ENCODE measurements at regions not wholly inside any gene's neighbourhood (a gene's known extent, or its start where the extent isn't known, plus 50 kb on each side); places are given as distances from the start of the nearest gene placed in this dataset.

DNA sequence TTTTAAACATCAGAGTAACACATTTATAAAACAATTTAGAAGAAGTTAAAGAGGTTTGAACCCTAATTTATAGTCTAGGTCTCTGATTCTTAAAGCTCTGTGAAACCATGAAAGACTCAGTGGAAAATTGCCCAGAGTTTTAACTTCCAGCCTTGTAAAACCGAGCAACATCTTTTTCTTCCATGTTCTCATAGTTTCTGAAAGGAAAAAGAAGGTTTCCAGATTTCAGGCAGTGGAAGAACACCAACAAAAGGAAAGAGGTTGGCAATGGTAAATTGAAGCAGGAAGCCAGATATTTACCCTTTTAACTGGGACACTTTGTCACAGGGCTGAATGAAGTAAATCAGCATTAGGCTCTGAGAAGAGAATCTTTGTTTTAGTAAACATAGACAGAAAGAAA is 1999.3 kb downstream of the MAT2B start:
- DNase-seq = no peak

GRCh38 chr5:165508286-165508685 is 2002.9 kb downstream of the MAT2B start:
- no peak for DNase-seq

- no peak for DNase-seq
Observed at GRCh38 chr5:165508861-165509260, 2003.4 kb downstream of the MAT2B start.

DNA sequence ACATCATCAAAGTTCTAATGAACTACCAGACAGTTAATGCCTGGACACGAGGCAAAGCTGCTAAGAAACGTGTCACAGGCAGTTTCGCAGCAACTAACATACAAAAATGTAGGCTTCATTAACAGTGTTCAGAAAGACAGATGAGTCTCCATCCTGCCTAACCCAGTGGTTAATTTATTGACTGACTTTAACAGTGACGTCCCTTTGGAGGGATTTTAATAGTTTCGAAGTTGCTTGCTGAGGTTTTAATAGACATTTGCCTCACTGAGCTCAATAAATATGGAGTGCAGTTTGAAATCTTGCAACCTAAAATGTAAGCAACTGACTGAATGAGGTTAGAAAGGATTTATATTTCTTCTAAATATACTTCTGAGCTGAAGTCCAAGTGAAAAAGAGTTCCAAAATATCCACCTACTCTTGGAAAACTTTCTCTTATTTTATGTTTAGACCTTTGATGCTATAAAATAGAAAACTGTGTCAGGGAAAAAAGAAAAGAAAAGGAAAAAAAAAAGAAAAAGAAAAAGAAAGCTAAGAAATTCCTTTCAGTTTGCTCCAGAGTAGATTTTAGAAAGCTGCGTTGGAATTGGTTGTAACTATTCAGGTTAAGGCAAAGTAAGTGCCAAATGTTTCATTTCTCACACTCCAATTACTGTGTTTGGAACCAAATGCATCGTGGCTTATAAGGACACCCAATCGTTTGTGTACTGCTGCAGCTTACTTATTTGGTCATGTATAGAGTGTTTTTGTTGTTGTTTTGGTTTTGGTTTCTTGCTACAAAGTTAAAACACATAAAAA is 2016.6 kb downstream of the MAT2B start:
- DNase-seq = no peak

- peak; percentile 69 for DNase-seq
Observed at GRCh38 chr5:165525271-165525670, 2019.9 kb downstream of the MAT2B start.

- no peak for DNase-seq
Observed at GRCh38 chr5:165526357-165526756, 2020.9 kb downstream of the MAT2B start.

DNA sequence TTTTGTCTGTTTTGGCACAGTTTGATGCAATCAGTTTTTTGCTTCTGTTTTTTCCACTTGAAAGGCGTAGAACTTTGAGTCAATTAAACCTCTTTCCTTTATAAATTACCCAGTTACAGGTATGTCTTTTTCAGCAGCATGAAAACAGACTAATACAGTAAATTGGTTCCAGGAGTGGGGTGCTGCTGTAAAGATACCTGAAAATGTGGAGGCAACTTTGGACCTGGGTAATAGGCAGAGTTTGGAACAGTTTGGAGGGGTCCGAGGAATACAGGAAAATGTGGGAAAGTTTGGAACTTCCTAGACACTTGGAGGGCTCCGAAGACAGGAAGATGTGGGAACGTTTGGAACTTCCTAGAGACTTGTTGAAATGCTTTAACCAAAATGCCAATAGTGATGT is 2022.2 kb downstream of the MAT2B start:
- DNase-seq = no peak

DNA sequence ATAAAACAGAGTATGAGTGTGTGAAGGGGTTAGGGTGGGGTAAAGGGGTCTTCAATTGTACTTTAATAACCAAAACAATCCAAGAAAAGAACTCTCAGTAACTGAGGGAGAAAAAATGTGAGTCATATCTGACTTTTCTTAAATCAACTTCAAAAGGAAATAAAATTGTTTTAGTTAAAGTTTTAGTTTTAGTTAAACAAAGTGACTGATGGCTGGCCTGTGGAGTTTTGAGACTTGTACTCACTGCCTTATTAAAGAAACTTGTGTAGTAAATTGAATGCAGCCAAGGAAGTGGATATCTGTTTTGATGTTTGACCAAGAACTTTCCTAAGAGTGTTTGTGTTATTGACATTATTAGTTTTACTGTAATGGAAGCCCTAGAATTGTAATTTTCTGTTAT is 2032.6 kb downstream of the MAT2B start:
- DNase-seq = no peak

- peak; percentile 36 for DNase-seq
Observed at GRCh38 chr5:165559645-165560044, 2054.2 kb downstream of the MAT2B start.

GRCh38 chr5:165560648-165561047 is 2055.2 kb downstream of the MAT2B start:
- no peak for DNase-seq

DNA sequence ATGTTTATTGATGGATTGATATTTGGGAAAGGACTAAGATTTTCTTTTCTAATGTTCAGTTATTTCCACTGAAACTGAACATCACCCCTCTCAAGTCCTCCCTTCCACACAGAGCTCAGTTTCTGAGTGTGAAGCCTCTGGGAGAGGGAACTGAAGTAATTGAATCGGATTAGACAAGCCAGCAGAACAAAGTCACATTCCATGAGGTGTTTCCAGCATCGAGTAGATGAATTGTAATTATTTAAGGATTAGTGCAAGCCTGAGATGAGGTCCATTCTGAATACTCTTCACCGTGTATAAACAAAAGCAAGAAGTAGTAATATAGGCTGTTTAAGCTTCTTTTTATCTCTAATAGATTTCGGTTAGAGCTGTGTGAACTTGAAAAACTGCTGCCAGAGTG is 2060.5 kb downstream of the MAT2B start:
- no peak for DNase-seq

- peak; percentile 14 for DNase-seq
Observed at GRCh38 chr5:165569551-165569950, 2064.1 kb downstream of the MAT2B start.

DNA sequence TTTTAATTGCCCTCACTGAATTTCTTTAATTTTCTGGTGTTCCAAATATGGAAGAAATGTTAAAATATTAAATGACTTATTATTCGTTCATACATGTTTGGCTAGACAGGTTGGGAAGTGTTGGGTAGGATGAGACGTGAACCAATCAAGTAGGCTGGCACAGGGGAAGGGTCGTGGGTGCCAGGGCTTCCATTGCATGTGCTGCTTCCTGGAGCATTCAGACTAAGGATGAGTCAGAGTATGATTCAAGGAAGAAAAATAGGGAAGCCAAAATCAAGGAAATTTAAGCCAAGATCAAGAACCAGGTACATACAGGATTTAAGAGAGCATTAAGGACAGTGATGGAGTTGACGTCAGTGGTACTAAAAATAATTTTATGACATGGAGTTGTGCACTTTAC is 2068.0 kb downstream of the MAT2B start:
- DNase-seq = no peak

DNA sequence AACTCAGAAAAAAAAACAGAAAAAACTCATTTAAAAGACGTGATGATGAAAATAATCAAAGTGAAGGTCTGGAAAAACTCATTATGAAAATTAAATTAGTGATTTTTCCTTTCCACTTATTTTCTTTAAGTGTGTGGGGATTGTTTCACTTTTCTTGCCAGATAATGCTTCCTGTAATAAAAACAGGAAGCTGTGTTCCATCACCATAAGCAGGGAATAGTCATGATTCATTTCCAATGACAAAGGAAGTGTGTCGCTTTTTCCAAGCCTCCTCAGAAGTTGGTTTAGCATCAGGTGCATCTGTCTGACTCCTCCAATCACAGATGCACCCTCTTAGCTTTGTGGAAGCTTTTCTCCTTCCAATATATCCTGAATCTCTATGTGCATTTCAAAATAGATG is 2068.7 kb downstream of the MAT2B start:
- peak; percentile 50 for DNase-seq

GRCh38 chr5:165576678-165577275 is 2071.4 kb downstream of the MAT2B start:
- DNase-seq = no peak

DNA sequence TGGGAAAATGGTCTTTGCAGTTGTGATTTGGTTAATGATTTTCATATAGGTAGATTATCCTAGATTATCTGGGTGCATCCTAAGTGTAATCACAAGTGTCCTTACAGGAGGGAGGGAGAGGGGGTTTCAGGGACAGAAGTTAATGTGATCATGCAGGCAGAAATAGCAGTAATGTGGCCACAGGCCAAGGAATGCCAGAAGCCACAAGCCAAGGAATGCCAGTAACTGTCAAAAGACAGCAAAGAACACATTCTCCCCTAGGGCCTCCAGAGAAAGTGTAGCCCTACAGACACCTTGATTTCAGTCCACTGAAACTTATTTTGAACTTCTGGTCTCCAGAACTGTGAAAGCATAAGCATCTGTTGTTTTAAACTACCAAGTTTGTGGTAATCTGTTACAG is 2074.5 kb downstream of the MAT2B start:
- no peak for DNase-seq

- DNase-seq = no peak
Observed at GRCh38 chr5:165594693-165595092, 2089.3 kb downstream of the MAT2B start.

DNA sequence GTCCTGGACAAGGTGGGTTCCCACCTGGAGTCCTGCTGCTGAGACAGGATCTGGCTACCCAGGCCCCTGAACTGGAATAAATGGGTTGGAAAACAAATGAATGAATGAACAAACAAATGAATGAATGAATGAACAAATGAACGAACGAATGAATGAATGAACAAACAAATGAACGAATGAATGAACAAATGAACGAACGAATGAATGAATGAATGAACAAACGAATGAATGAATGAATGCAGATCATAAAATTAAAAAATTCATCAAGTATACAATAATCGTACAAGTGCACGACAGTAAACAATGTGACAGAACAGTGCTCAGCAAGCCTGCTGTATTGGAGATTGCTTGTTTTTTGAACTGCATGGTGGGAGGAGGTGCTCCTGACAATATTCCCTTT is 2097.1 kb downstream of the MAT2B start:
- no peak for DNase-seq

- DNase-seq = no peak
Observed at GRCh38 chr5:165607026-165607425, 2101.6 kb downstream of the MAT2B start.

DNA sequence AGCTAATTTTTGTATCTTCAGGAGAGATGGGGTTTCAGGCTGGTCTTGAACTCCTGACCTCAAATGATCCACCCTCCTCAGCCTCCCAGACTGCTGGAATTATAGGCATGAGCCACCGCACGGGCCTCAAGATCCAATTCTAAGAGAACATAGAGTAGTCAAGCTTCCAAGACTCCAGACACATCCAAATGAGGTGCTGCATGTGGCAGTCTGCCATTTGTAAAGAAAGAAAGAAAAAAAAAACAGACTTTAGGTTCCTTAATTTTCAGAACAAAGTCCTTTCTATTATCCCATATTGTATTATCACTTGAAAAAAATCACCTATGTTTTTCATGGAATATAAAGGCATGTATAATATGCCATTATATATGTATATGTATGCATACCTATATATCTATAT is 2104.5 kb downstream of the MAT2B start:
- no peak for DNase-seq

DNA sequence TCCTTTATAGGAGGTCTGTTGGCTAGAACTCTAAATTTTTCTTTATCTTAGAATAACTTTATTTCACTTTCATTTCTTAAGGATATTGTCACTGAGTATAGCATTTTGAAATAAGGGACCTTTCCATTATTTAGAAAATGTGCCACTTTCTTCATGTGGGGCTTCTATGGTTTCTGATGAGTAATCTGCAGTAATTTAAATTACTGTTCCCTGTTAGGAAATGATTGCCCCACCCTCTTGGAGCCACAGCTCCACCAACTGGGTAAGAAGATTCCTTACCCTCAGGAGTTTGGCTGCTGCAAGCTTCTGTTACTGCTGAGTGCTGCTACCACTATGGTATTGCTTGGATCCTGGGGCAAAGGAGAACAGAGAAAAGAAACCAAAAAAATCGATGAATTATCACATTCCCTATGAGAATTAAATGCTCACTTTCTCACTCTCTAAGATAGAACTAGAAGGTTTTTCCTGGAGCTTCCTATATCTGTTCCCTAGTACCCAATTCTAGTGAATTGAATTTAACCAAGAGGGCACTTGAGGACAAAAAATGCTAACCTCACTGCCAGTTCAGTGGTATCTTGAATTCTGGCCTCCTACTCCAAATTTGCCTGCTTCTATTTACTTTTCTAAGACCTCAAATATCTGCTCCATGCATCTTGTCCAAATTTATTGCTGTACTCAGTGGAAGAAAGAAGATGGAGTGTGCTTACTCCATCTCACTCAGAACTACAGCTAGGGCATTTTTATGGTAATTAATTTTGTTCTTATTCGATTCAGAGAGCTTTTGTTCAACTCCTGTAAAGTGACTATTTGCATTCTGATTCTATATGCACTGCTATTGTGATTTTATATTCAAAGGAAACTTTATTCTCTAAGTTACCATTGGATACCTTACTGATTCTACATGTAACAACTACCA is 2111.3 kb downstream of the MAT2B start:
- DNase-seq = peak; percentile 91

GRCh38 chr5:165617491-165617890 is 2112.1 kb downstream of the MAT2B start:
- peak; percentile 28 for DNase-seq

- no peak for DNase-seq
Observed at GRCh38 chr5:165620394-165620793, 2115.0 kb downstream of the MAT2B start.

Data from inflammatory macrophage treated with lipopolysaccharide for 4 hours (primary cell).